Kidney epithelial cell (primary cell): ENCODE measurements at regions not wholly inside any gene's neighbourhood (a gene's known extent, or its start where the extent isn't known, plus 50 kb on each side); places are given as distances from the start of the nearest gene placed in this dataset.
"Not testable (repeated sequence)": the region's sequence is repeated elsewhere in the genome, so short reads cannot be mapped to it uniquely, and the experiment has no call there.

Source experiments
- DNase-seq: peaks from one replicate; pipeline ENCODE4 v3.0.0-alpha.2; 2010; ENCODE audit warnings: low read depth
- H3K27me3 ChIP-seq: 2 replicates; pipeline ENCODE4 v1.6.0; 2011; ENCODE audit warnings: low read length; ENCODE audit not compliant: control insufficient read depth, insufficient read depth
- H3K36me3 ChIP-seq: 2 replicates; pipeline ENCODE4 v1.5.1; 2011; ENCODE audit warnings: low read length; ENCODE audit not compliant: control insufficient read depth, insufficient read depth
- H3K4me3 ChIP-seq: 2 replicates; pipeline ENCODE4 v1.5.1; 2011; ENCODE audit warnings: low read depth, mild to moderate bottlenecking, control low read depth, low read length
- CTCF ChIP-seq: IDR thresholded peaks from 2 replicates; pipeline ENCODE4 v1.5.1; 2011; ENCODE audit warnings: mild to moderate bottlenecking, moderate library complexity, low read length, control low read depth, inconsistent platforms; ENCODE audit not compliant: insufficient read depth, poor library complexity, severe bottlenecking

- Histone ChIP-seq H3K36me3 (no peaks in the 10 kb centered on the region), H3K27me3 (no peaks in the 10 kb centered on the region), H3K4me3 (no peak overlapping the region)
- DNase-seq: no peak
- TF ChIP-seq CTCF: no peak
Observed at GRCh38 chr4:164239433-164239832, 514.5 kb upstream of the SMIM31 start.

- H3K27me3 ChIP-seq: no peaks in the 10 kb centered on the region
- TF ChIP-seq CTCF: no peak
- DNase-seq: no peak
- H3K4me3 ChIP-seq: no peak overlapping the region
- no peaks in the 10 kb centered on the region for H3K36me3 ChIP-seq
Observed at GRCh38 chr4:164239976-164240375, 514.0 kb upstream of the SMIM31 start.

GRCh38 chr4:164251257-164251656 is 502.7 kb upstream of the SMIM31 start:
- Histone ChIP-seq H3K36me3 (no peaks in the 10 kb centered on the region), H3K4me3 (no peak overlapping the region), H3K27me3 (no peaks in the 10 kb centered on the region)
- TF ChIP-seq CTCF: no peak
- DNase-seq: no peak

GRCh38 chr4:164252286-164252685 is 501.6 kb upstream of the SMIM31 start:
- peak; percentile 18 for DNase-seq
- no peaks in the 10 kb centered on the region for H3K36me3 ChIP-seq
- TF ChIP-seq CTCF: no peak
- H3K27me3 ChIP-seq: no peaks in the 10 kb centered on the region
- H3K4me3 ChIP-seq: no peak overlapping the region

GRCh38 chr4:164261831-164262230 is 492.1 kb upstream of the SMIM31 start:
- TF ChIP-seq CTCF: no peak
- H3K4me3 ChIP-seq: no peak overlapping the region
- no peaks in the 10 kb centered on the region for H3K36me3 ChIP-seq
- DNase-seq: no peak
- H3K27me3 ChIP-seq: no peaks in the 10 kb centered on the region

- not testable (repeated sequence) for H3K4me3 ChIP-seq, DNase-seq, H3K36me3 ChIP-seq, H3K27me3 ChIP-seq
Observed at GRCh38 chr4:164262508-164262907, 491.4 kb upstream of the SMIM31 start.

GRCh38 chr4:164277414-164277813 is 476.5 kb upstream of the SMIM31 start:
- not testable (repeated sequence) for DNase-seq, H3K4me3 ChIP-seq, H3K36me3 ChIP-seq, H3K27me3 ChIP-seq
